ENCODE measurements at regions not wholly inside any gene's neighbourhood (a gene's known extent, or its start where the extent isn't known, plus 50 kb on each side); places are given as distances from the start of the nearest gene placed in this dataset.

DNA sequence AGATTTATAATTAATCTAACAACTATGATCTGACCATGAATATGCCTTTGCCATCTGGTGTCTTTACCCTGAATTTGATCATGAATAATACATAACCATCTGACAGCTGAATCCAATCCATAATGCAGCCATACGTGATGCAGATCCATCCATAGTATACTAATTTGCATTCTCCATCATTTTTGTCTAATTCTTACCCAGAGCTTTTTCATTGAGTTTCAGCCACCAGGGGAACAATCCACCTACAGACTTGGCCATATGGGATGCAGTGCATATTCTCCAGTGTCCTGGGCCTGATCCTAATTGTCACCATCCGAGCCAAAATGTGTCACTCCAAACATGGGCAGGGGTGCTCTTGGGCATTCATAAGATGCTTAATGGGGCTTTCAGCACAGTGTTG lies 227.2 kb upstream of the CRIM1 start:
- POLR2A ChIA-PET (ENCODE audit: partially characterized antibody) = no interaction called here
- no peak overlapping the region for H3K9ac ChIP-seq (replicated peaks in 1 of 4; ENCODE audit: extremely low read depth in 1 of 4, low read depth in 3 of 4, low read length in 3 of 4)
- no peak overlapping the region for H4K5ac ChIP-seq (ENCODE audit: insufficient read length, low read depth, low read length)
- 89% methylated on average over 2 of the region's 2 CpGs; no CpG with 5 or more reads in 1 of the 2 experiments for WGBS, 2 experiments (ENCODE audit: extremely low coverage in 1 of 2, insufficient coverage in 1 of 2, insufficient read length in 1 of 2, insufficient replicate concordance in 2 of 2, low coverage in 1 of 2, low lambda C conversion rate in 2 of 2, missing lambda C conversion rate in 1 of 2)
- H4K91ac ChIP-seq (replicated peaks; ENCODE audit: insufficient read length, low read length) = no peak overlapping the region
- H3K4ac ChIP-seq (replicated peaks; ENCODE audit: insufficient read length, low read depth, low read length) = no peak overlapping the region
- H3K79me1 ChIP-seq (ENCODE audit: low read depth, low read length) = no peaks in the 10 kb centered on the region
- H2AFZ ChIP-seq (ENCODE audit: low read length) = no peak overlapping the region
- no peak overlapping the region for H2BK5ac ChIP-seq (ENCODE audit: low read depth, low read length)
- no peaks in the 10 kb centered on the region for H4K20me1 ChIP-seq (replicated peaks in 1 of 2; ENCODE audit: control insufficient read depth in 1 of 2, insufficient read depth in 2 of 2, low read length in 2 of 2)
- no peak for TF ChIP-seq CEBPB (IDR thresholded peaks at IDR 0.05; ENCODE audit: low read depth, low read length)
- no peak for TF ChIP-seq GABPA (IDR thresholded peaks at IDR 0.05; ENCODE audit: borderline replicate concordance, insufficient read depth, low read length)
- no peak for TF ChIP-seq SIN3A (conservative IDR thresholded peaks at IDR 0.05 in 1 of 2, IDR thresholded peaks at IDR 0.05 in 1 of 2; ENCODE audit: low read depth in 1 of 2, low read length in 2 of 2)
- no peak for TF ChIP-seq GTF2F1 (IDR thresholded peaks at IDR 0.05; ENCODE audit: borderline replicate concordance, low read depth, low read length)
- no peak for TF ChIP-seq ASH2L (IDR thresholded peaks at IDR 0.05; ENCODE audit: low read length)
- no peak for TF ChIP-seq PHF8 (conservative IDR thresholded peaks at IDR 0.05; ENCODE audit: low read depth, low read length)
- TF ChIP-seq TBP (IDR thresholded peaks at IDR 0.05; ENCODE audit: low read depth, low read length) = no peak
- TF ChIP-seq CHD1 (IDR thresholded peaks at IDR 0.05; ENCODE audit: low read depth, low read length) = no peak
- no peaks in the 10 kb centered on the region for H3K79me2 ChIP-seq (ENCODE audit: control insufficient read depth in 1 of 2, insufficient read depth in 2 of 2, low read length in 2 of 2)
- H3K4me2 ChIP-seq (ENCODE audit: insufficient read depth in 1 of 2, low read depth in 2 of 2, low read length in 2 of 2) = no peak overlapping the region
- H3K4me3 ChIP-seq (ENCODE audit: extremely low read depth in 1 of 4, insufficient read depth in 2 of 4, low read depth in 3 of 4, low read length in 4 of 4) = no peak overlapping the region
- no peak overlapping the region for H2BK12ac ChIP-seq (ENCODE audit: low read depth, low read length)
- no peak overlapping the region for H3K14ac ChIP-seq (ENCODE audit: insufficient read length)
- no peaks in the 10 kb centered on the region for H3K36me3 ChIP-seq (ENCODE audit: control insufficient read depth in 2 of 4, insufficient read depth in 4 of 4, low read length in 3 of 4)
- H3K27me3 ChIP-seq (replicated peaks in 1 of 4; ENCODE audit: control insufficient read depth in 3 of 4, extremely low read depth in 1 of 4, insufficient read depth in 3 of 4, low read length in 3 of 4) = no peaks in the 10 kb centered on the region
- no peak overlapping the region for H3K18ac ChIP-seq (ENCODE audit: extremely low read depth, low read length)
- FAIRE-seq (no peak), DNase-seq (ENCODE audit: low read depth in 1 of 2, low spot score in 2 of 2) (no peak)
- no peaks in the 10 kb centered on the region for H3K4me1 ChIP-seq (replicated peaks in 1 of 4; ENCODE audit: control insufficient read depth in 3 of 4, insufficient read depth in 4 of 4, low read length in 3 of 4)
- H3K27ac ChIP-seq (ENCODE audit: low read depth, low read length) = no peak overlapping the region
- no peaks in the 10 kb centered on the region for H3K23me2 ChIP-seq (ENCODE audit: low read depth, low read length)
- H2BK20ac ChIP-seq (ENCODE audit: low read length) = no peak overlapping the region
- H2AK5ac ChIP-seq (ENCODE audit: low read depth, low read length) = no peak overlapping the region
- no peak overlapping the region for H2BK120ac ChIP-seq (replicated peaks; ENCODE audit: low read depth, low read length)
- CTCF ChIA-PET (ENCODE audit: partially characterized antibody) = no interaction called here
- no peak overlapping the region for H4K8ac ChIP-seq (ENCODE audit: extremely low read depth, insufficient read depth, low read length)
- H3K23ac ChIP-seq (ENCODE audit: insufficient read length) = no peak overlapping the region
- no peaks in the 10 kb centered on the region for H3K9me3 ChIP-seq (ENCODE audit: insufficient read depth in 2 of 2, low read depth in 1 of 2, low read length in 1 of 2)
- H3K56ac ChIP-seq (replicated peaks; ENCODE audit: insufficient read length, low read depth, low read length) = no peak overlapping the region
- H2BK15ac ChIP-seq (ENCODE audit: low read length) = no peak overlapping the region

All from H1 (cell line).